Esophagus squamous epithelium (tissue), 4 donors: ENCODE measurements at regions not wholly inside any gene's neighbourhood (a gene's known extent, or its start where the extent isn't known, plus 50 kb on each side); places are given as distances from the start of the nearest gene placed in this dataset.

Experiments used
- CTCF ChIP-seq, 6 experiments: fragments of 450-650 bp in 4 of 6; fragments of 200-600 bp in 2 of 6; sonication (generic) in 2 of 6; IDR thresholded peaks; one replicate each; pipeline ENCODE4 v1.5.1; 2016 to 2019; ENCODE audit warnings: antibody characterized with exemption in 6 of 6, mild to moderate bottlenecking in 4 of 6, moderate library complexity in 4 of 6
- POLR2A ChIP-seq, 4 donors: fragments of 450-650 bp; IDR thresholded peaks; one replicate each; pipeline ENCODE4 v1.6.1; 2017; ENCODE audit warnings: antibody characterized with exemption in 4 of 4, mild to moderate bottlenecking in 4 of 4, moderate library complexity in 3 of 4

- no peak for TF ChIP-seq CTCF (IDR thresholded peaks at IDR 0.05)
- no peak for TF ChIP-seq POLR2A (IDR thresholded peaks at IDR 0.05)
Measured at GRCh38 chr2:23297112-23297511, 87.9 kb upstream of the KLHL29 start.
